Activated CD8-positive, alpha-beta T cell treated with anti-CD3 and anti-CD28 coated beads, Interleukin-2, amount 10 ng/mL, durations not matched to agents 7 days and 5 days (primary cell): ENCODE measurements at regions not wholly inside any gene's neighbourhood (a gene's known extent, or its start where the extent isn't known, plus 50 kb on each side); places are given as distances from the start of the nearest gene placed in this dataset.

Source experiments
- ATAC-seq: fragments of 150-1000 bp; cut with Tn5 transposase; one replicate; pipeline ENCODE4 v1.10.0; 2021; ENCODE audit warnings: moderate library complexity
- CTCF ChIA-PET: fragments of 350-600 bp; sonication (Branson Sonifier 250); formaldehyde crosslinking; loops from one replicate; lab custom pipeline; 2021; ENCODE audit warnings: antibody characterized with exemption; lab: Charles Lee
- POLR2A ChIA-PET: fragments of 350-600 bp; sonication (Branson Sonifier 250); formaldehyde crosslinking; loops from one replicate; lab custom pipeline; 2021; ENCODE audit warnings: antibody characterized with exemption; lab: Charles Lee
- DNase-seq: peaks from one replicate; pipeline ENCODE4 v3.0.0-alpha.2; 2020
- H3K27ac Mint-ChIP-seq: one replicate; pipeline ENCODE4 v1.8.0; 2021; ENCODE audit warnings: mild to moderate bottlenecking, mixed read lengths
- H3K27me3 Mint-ChIP-seq: one replicate; pipeline ENCODE4 v1.8.0; 2021; ENCODE audit warnings: low read depth, mixed read lengths
- H3K36me3 Mint-ChIP-seq: one replicate; pipeline ENCODE4 v1.8.0; 2021; ENCODE audit warnings: low read depth, mixed read lengths
- H3K4me1 Mint-ChIP-seq: one replicate; pipeline ENCODE4 v1.8.0; 2021; ENCODE audit warnings: low read depth, mixed read lengths
- H3K4me3 Mint-ChIP-seq: one replicate; pipeline ENCODE4 v1.8.0; 2021; ENCODE audit warnings: mild to moderate bottlenecking, mixed read lengths
- H3K9me3 Mint-ChIP-seq: one replicate; pipeline ENCODE4 v1.8.0; 2022; ENCODE audit warnings: mixed read lengths; ENCODE audit not compliant: insufficient read depth

- ChIA-PET POLR2A (no interaction called here), CTCF (interaction anchor here (1.5 kb wide), 1 partner anchor 14 kb away, joined by 4 read pairs; no protein-coding TSS in a partner anchor)
These were observed 301.4 kb upstream of the UBE2E2 start for GRCh38 chr3:22901684-22902083.

GRCh38 chr3:22907161-22907780, 295.9 kb upstream of the UBE2E2 start:
- ChIA-PET POLR2A (no interaction called here), CTCF (no interaction called here)
- H3K27me3 Mint-ChIP-seq: no peaks in the 10 kb centered on the region
- H3K9me3 Mint-ChIP-seq: no peaks in the 10 kb centered on the region
- ATAC-seq: no peak
- no peaks in the 10 kb centered on the region for H3K4me1 Mint-ChIP-seq
- H3K27ac Mint-ChIP-seq: no peak overlapping the region
- no peaks in the 10 kb centered on the region for H3K36me3 Mint-ChIP-seq
- no peak overlapping the region for H3K4me3 Mint-ChIP-seq
- no peak for DNase-seq

More at GRCh38 chr3:22901684-22902083, 301.4 kb upstream of the UBE2E2 start:
- ATAC-seq: no peak
- Mint-ChIP-seq H3K4me1 (no peaks in the 10 kb centered on the region), H3K9me3 (no peaks in the 10 kb centered on the region), H3K27me3 (no peaks in the 10 kb centered on the region), H3K27ac (no peak overlapping the region), H3K36me3 (no peaks in the 10 kb centered on the region), H3K4me3 (no peak overlapping the region)
- no peak for DNase-seq

GRCh38 chr3:22907796-22908195, 295.3 kb upstream of the UBE2E2 start:
- ATAC-seq (no peak), DNase-seq (no peak)
- Mint-ChIP-seq H3K9me3 (no peaks in the 10 kb centered on the region), H3K36me3 (no peaks in the 10 kb centered on the region), H3K27me3 (no peaks in the 10 kb centered on the region), H3K27ac (no peak overlapping the region), H3K4me3 (no peak overlapping the region), H3K4me1 (no peaks in the 10 kb centered on the region)
- ChIA-PET POLR2A (no interaction called here), CTCF (no interaction called here)

- Mint-ChIP-seq H3K36me3 (no peaks in the 10 kb centered on the region), H3K4me3 (no peak overlapping the region), H3K4me1 (no peaks in the 10 kb centered on the region), H3K9me3 (no peaks in the 10 kb centered on the region), H3K27me3 (no peaks in the 10 kb centered on the region), H3K27ac (no peak overlapping the region)
- DNase-seq: no peak
- CTCF ChIA-PET: no interaction called here
- ATAC-seq: no peak
- POLR2A ChIA-PET: no interaction called here
These were observed 294.1 kb upstream of the UBE2E2 start for GRCh38 chr3:22908989-22909507.

GRCh38 chr3:22916933-22917332, 286.2 kb upstream of the UBE2E2 start:
- ChIA-PET POLR2A (no interaction called here), CTCF (no interaction called here)
- Mint-ChIP-seq H3K9me3 (no peaks in the 10 kb centered on the region), H3K36me3 (no peaks in the 10 kb centered on the region), H3K27ac (no peak overlapping the region), H3K4me1 (no peaks in the 10 kb centered on the region), H3K4me3 (no peak overlapping the region), H3K27me3 (no peaks in the 10 kb centered on the region)
- ATAC-seq (no peak), DNase-seq (no peak)

- no peak overlapping the region for H3K27ac Mint-ChIP-seq
- ATAC-seq (no peak), DNase-seq (no peak)
- no peaks in the 10 kb centered on the region for H3K4me1 Mint-ChIP-seq
- no peak overlapping the region for H3K4me3 Mint-ChIP-seq
- H3K27me3 Mint-ChIP-seq: no peaks in the 10 kb centered on the region
- POLR2A ChIA-PET: no interaction called here
- H3K9me3 Mint-ChIP-seq: no peaks in the 10 kb centered on the region
- CTCF ChIA-PET: no interaction called here
- no peaks in the 10 kb centered on the region for H3K36me3 Mint-ChIP-seq
These were observed 283.1 kb upstream of the UBE2E2 start for GRCh38 chr3:22920006-22920405.

GRCh38 chr3:22922317-22922716, 280.8 kb upstream of the UBE2E2 start:
- no peak overlapping the region for H3K27ac Mint-ChIP-seq
- no peaks in the 10 kb centered on the region for H3K4me1 Mint-ChIP-seq
- ATAC-seq (no peak), DNase-seq (no peak)
- no peaks in the 10 kb centered on the region for H3K36me3 Mint-ChIP-seq
- ChIA-PET POLR2A (no interaction called here), CTCF (interaction anchor here (0.6 kb wide), 1 partner anchor 34 kb away, joined by 3 read pairs; no protein-coding TSS in a partner anchor)
- no peaks in the 10 kb centered on the region for H3K27me3 Mint-ChIP-seq
- no peaks in the 10 kb centered on the region for H3K9me3 Mint-ChIP-seq
- no peak overlapping the region for H3K4me3 Mint-ChIP-seq

GRCh38 chr3:22923711-22924110, 279.4 kb upstream of the UBE2E2 start:
- ATAC-seq (no peak), DNase-seq (no peak)
- no peaks in the 10 kb centered on the region for H3K9me3 Mint-ChIP-seq
- no peak overlapping the region for H3K4me3 Mint-ChIP-seq
- H3K4me1 Mint-ChIP-seq: no peaks in the 10 kb centered on the region
- H3K27ac Mint-ChIP-seq: no peak overlapping the region
- no peaks in the 10 kb centered on the region for H3K27me3 Mint-ChIP-seq
- ChIA-PET POLR2A (no interaction called here), CTCF (no interaction called here)
- no peaks in the 10 kb centered on the region for H3K36me3 Mint-ChIP-seq

GRCh38 chr3:22928216-22929110, 274.7 kb upstream of the UBE2E2 start:
- H3K36me3 Mint-ChIP-seq: no peaks in the 10 kb centered on the region
- ATAC-seq (no peak), DNase-seq (no peak)
- H3K27ac Mint-ChIP-seq: no peak overlapping the region
- H3K4me1 Mint-ChIP-seq: no peaks in the 10 kb centered on the region
- H3K9me3 Mint-ChIP-seq: no peaks in the 10 kb centered on the region
- CTCF ChIA-PET: no interaction called here
- POLR2A ChIA-PET: no interaction called here
- H3K27me3 Mint-ChIP-seq: no peaks in the 10 kb centered on the region
- no peak overlapping the region for H3K4me3 Mint-ChIP-seq

- ChIA-PET POLR2A (no interaction called here), CTCF (no interaction called here)
These were observed 269.9 kb upstream of the UBE2E2 start for GRCh38 chr3:22933051-22933840.

GRCh38 chr3:22933841-22934116, 269.3 kb upstream of the UBE2E2 start:
- H3K4me3 Mint-ChIP-seq: no peak overlapping the region
- CTCF ChIA-PET: no interaction called here
- H3K9me3 Mint-ChIP-seq: no peaks in the 10 kb centered on the region
- DNase-seq (no peak), ATAC-seq (no peak)
- H3K36me3 Mint-ChIP-seq: no peaks in the 10 kb centered on the region
- H3K4me1 Mint-ChIP-seq: no peaks in the 10 kb centered on the region
- POLR2A ChIA-PET: no interaction called here
- H3K27me3 Mint-ChIP-seq: no peaks in the 10 kb centered on the region
- H3K27ac Mint-ChIP-seq: no peak overlapping the region

More at GRCh38 chr3:22933051-22933840, 269.9 kb upstream of the UBE2E2 start:
- Mint-ChIP-seq H3K36me3 (no peaks in the 10 kb centered on the region), H3K4me1 (no peaks in the 10 kb centered on the region), H3K4me3 (no peak overlapping the region), H3K27me3 (no peaks in the 10 kb centered on the region), H3K27ac (no peak overlapping the region), H3K9me3 (no peaks in the 10 kb centered on the region)
- DNase-seq (no peak), ATAC-seq (no peak)

GRCh38 chr3:22935040-22935439, 268.1 kb upstream of the UBE2E2 start:
- no peak for DNase-seq
- Mint-ChIP-seq H3K27ac (no peak overlapping the region), H3K27me3 (no peaks in the 10 kb centered on the region), H3K36me3 (no peaks in the 10 kb centered on the region), H3K4me1 (no peaks in the 10 kb centered on the region), H3K9me3 (no peaks in the 10 kb centered on the region), H3K4me3 (no peak overlapping the region)
- ChIA-PET POLR2A (no interaction called here), CTCF (no interaction called here)
- ATAC-seq: no peak
